HG03175 (cell line): ENCODE measurements at regions not wholly inside any gene's neighbourhood (a gene's known extent, or its start where the extent isn't known, plus 50 kb on each side); places are given as distances from the start of the nearest gene placed in this dataset.

ENCODE experiments used
- ATAC-seq: cut with Tn5 transposase; IDR thresholded peaks from one replicate; pipeline ENCODE4 v1.9.1; 2021; ENCODE audit warnings: mild to moderate bottlenecking, moderate library complexity; ENCODE audit not compliant: unreplicated experiment

GRCh38 chr11:116200564-116200963 is 572.2 kb downstream of the BUD13 start:
- ATAC-seq = no peak

- ATAC-seq = no peak
Measured at GRCh38 chr11:116199182-116199581, 573.6 kb downstream of the BUD13 start.

- no peak for ATAC-seq
Measured at GRCh38 chr11:116194156-116194904, 578.5 kb downstream of the BUD13 start.

- no peak for ATAC-seq
Measured at GRCh38 chr11:116193321-116194131, 579.3 kb downstream of the BUD13 start.

GRCh38 chr11:116192509-116193210 is 580.1 kb downstream of the BUD13 start:
- no peak for ATAC-seq

- ATAC-seq = no peak
Measured at GRCh38 chr11:116190861-116191260, 581.9 kb downstream of the BUD13 start.

GRCh38 chr11:116189408-116190170 is 583.2 kb downstream of the BUD13 start:
- no peak for ATAC-seq

GRCh38 chr11:116188350-116188749 is 584.4 kb downstream of the BUD13 start:
- ATAC-seq = no peak

- ATAC-seq = no peak
Measured at GRCh38 chr11:116187026-116187425, 585.8 kb downstream of the BUD13 start.

GRCh38 chr11:116185551-116185950 is 587.2 kb downstream of the BUD13 start:
- no peak for ATAC-seq

- ATAC-seq = no peak
Measured at GRCh38 chr11:116184763-116185162, 588.0 kb downstream of the BUD13 start.

GRCh38 chr11:116182356-116182966 is 590.3 kb downstream of the BUD13 start:
- no peak for ATAC-seq

- no peak for ATAC-seq
Measured at GRCh38 chr11:116180806-116181600, 591.8 kb downstream of the BUD13 start.

GRCh38 chr11:116179401-116179800 is 593.4 kb downstream of the BUD13 start:
- ATAC-seq = no peak

- ATAC-seq = no peak
Measured at GRCh38 chr11:116177521-116178210, 595.1 kb downstream of the BUD13 start.

GRCh38 chr11:116176484-116177005 is 596.2 kb downstream of the BUD13 start:
- no peak for ATAC-seq

- no peak for ATAC-seq
Measured at GRCh38 chr11:116175707-116176106, 597.1 kb downstream of the BUD13 start.

- no peak for ATAC-seq
Measured at GRCh38 chr11:116173941-116174911, 598.6 kb downstream of the BUD13 start.
